ENCODE measurements at regions not wholly inside any gene's neighbourhood (a gene's known extent, or its start where the extent isn't known, plus 50 kb on each side); places are given as distances from the start of the nearest gene placed in this dataset.
A peak's percentile ranks its signal among the peaks of the same experiment; 100 is the strongest.

DNA sequence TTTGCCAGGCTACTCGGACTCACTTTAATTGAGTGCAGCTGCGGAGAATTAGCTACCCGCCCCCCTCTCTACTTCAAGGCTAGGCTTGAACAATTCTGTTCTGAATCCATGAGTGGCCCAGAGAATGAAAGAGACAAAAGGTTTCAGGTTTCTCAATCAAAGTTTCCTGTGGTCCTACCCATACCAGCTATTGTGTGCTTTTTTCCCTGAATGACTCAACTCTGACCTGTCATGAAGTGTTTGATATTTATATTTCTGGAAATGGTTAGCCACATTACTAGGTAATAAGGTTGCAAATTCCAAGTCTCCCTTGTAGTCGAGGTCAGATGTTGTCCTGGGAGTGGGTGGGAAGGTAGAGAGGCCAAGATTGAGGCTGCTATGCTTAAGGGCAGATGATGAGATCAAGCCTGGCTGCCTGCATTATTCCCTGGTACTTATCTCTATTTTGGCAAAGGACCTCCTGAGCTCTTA lies 392.7 kb upstream of the TBL1XR1 start:
- Histone ChIP-seq H3K79me2 (ENCODE audit: control insufficient read depth, insufficient read depth, low read length) (no peaks in the 10 kb centered on the region), H3K9ac (replicated peaks; ENCODE audit: extremely low read depth, insufficient read depth, low read length) (no peak overlapping the region), H3K9me3 (replicated peaks; ENCODE audit: control insufficient read depth, insufficient read depth, low read length) (no peaks in the 10 kb centered on the region), H2AFZ (ENCODE audit: low read depth, low read length) (no peak overlapping the region), H3K27me3 (ENCODE audit: control insufficient read depth in 2 of 2, insufficient read depth in 2 of 2, low read length in 2 of 2) (no peaks in the 10 kb centered on the region), H3K9me1 (replicated peaks; ENCODE audit: control insufficient read depth, extremely low read depth, insufficient read depth, low read length) (no peaks in the 10 kb centered on the region), H4K20me1 (replicated peaks; ENCODE audit: control insufficient read depth, extremely low read depth, insufficient read depth, low read length) (no peaks in the 10 kb centered on the region), H3K4me1 (ENCODE audit: control insufficient read depth, extremely low read depth, insufficient read depth, low read length) (peaks cover 5% of the 10 kb centered on the region), H3K4me2 (ENCODE audit: insufficient read depth, low read length) (no peak overlapping the region), H3K27ac (ENCODE audit: insufficient read depth, low read depth, low read length) (no peak overlapping the region), H3K4me3 (replicated peaks in 1 of 3; ENCODE audit: insufficient read depth in 1 of 3, low read depth in 1 of 3, low read length in 3 of 3) (no peak overlapping the region), H3K36me3 (ENCODE audit: control insufficient read depth in 2 of 2, extremely low read depth in 1 of 2, insufficient read depth in 2 of 2, low read length in 2 of 2) (no peaks in the 10 kb centered on the region)
- peak; percentile 93 for FAIRE-seq
- ChIA-PET POLR2A (no interaction called here), CTCF (interaction anchor here (0.7 to 1.5 kb wide), 5 partner anchors 11 to 539 kb away, joined by 3 to 5 read pairs (median 3); no protein-coding TSS in a partner anchor)
- no TSS peak for BruUV-seq (replicated peaks)
- intact Hi-C loops (cut with micrococcal nuclease) = no loop called here
- peak; percentile 72 for DNase-seq (ENCODE audit: low read depth, low spot score)
- TF ChIP-seq MYC (IDR thresholded peaks at IDR 0.05; ENCODE audit: low read depth, low read length) (no peak), FOS (IDR thresholded peaks at IDR 0.05; ENCODE audit: borderline replicate concordance, insufficient read depth, low read length) (peak; percentile 63), JUN (IDR thresholded peaks at IDR 0.05; ENCODE audit: borderline replicate concordance, insufficient read depth, insufficient read length, low read depth) (peak; percentile 20)
- dilution Hi-C loops (cut with MboI; ENCODE audit: extremely low pct_ligation_motif_present, low sequenced_read_pairs) = no loop called here

DNA sequence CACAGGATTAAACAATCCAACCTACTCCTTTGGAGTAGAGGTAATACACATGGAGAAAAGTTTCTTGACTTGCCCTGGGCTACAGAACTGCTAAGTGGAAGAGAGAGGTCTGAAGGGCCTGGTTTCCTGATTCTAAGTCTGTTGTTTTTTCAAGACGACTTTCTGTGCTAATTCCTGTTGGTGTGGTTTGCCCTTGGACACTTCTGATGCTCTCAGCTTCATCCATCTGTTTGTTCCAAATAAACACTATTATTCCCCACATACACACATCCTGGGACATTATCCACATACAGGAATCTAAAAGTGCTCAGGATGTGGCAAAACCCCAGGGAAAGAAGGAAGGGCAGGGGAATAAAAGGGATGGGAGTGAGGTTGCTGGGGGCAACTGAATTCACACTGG lies 393.5 kb upstream of the TBL1XR1 start:
- Histone ChIP-seq H3K27me3 (ENCODE audit: control insufficient read depth in 2 of 2, insufficient read depth in 2 of 2, low read length in 2 of 2) (no peaks in the 10 kb centered on the region), H3K36me3 (ENCODE audit: control insufficient read depth in 2 of 2, extremely low read depth in 1 of 2, insufficient read depth in 2 of 2, low read length in 2 of 2) (no peaks in the 10 kb centered on the region), H3K27ac (ENCODE audit: insufficient read depth, low read depth, low read length) (no peak overlapping the region), H3K4me2 (ENCODE audit: insufficient read depth, low read length) (no peak overlapping the region), H3K9me3 (replicated peaks; ENCODE audit: control insufficient read depth, insufficient read depth, low read length) (no peaks in the 10 kb centered on the region), H3K79me2 (ENCODE audit: control insufficient read depth, insufficient read depth, low read length) (no peaks in the 10 kb centered on the region), H2AFZ (ENCODE audit: low read depth, low read length) (no peak overlapping the region), H4K20me1 (replicated peaks; ENCODE audit: control insufficient read depth, extremely low read depth, insufficient read depth, low read length) (no peaks in the 10 kb centered on the region), H3K4me1 (ENCODE audit: control insufficient read depth, extremely low read depth, insufficient read depth, low read length) (peaks cover 5% of the 10 kb centered on the region), H3K9me1 (replicated peaks; ENCODE audit: control insufficient read depth, extremely low read depth, insufficient read depth, low read length) (no peaks in the 10 kb centered on the region), H3K9ac (replicated peaks; ENCODE audit: extremely low read depth, insufficient read depth, low read length) (no peak overlapping the region), H3K4me3 (replicated peaks in 1 of 3; ENCODE audit: insufficient read depth in 1 of 3, low read depth in 1 of 3, low read length in 3 of 3) (no peak overlapping the region)
- CTCF ChIA-PET = interaction anchor here (1.3 kb wide), 1 partner anchor 540 kb away, joined by 3 read pairs; no protein-coding TSS in a partner anchor
- FAIRE-seq (no peak), DNase-seq (ENCODE audit: low read depth, low spot score) (no peak)
- TF ChIP-seq GATA2 (IDR thresholded peaks at IDR 0.05; ENCODE audit: insufficient read depth, insufficient read length, low read depth, low read length) = no peak
- no peak for TF ChIP-seq EZH2 (IDR thresholded peaks at IDR 0.05; ENCODE audit: borderline replicate concordance, low read depth, low read length, severe bottlenecking)
- TF ChIP-seq, protein P1, sequence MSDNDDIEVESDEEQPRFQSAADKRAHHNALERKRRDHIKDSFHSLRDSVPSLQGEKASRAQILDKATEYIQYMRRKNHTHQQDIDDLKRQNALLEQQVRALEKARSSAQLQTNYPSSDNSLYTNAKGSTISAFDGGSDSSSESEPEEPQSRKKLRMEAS (IDR thresholded peaks at IDR 0.05; ENCODE audit: insufficient read depth, insufficient read length) = no peak
- TF ChIP-seq POLR2AphosphoS5 (IDR thresholded peaks at IDR 0.05; ENCODE audit: insufficient read depth, low read depth, low read length) = no peak
- no peak for TF ChIP-seq POLR2A (IDR thresholded peaks at IDR 0.05; ENCODE audit: low read depth, low read length)
- TF ChIP-seq JUN (IDR thresholded peaks at IDR 0.05; ENCODE audit: borderline replicate concordance, insufficient read depth, insufficient read length, low read depth) = no peak
- TF ChIP-seq FOS (IDR thresholded peaks at IDR 0.05; ENCODE audit: borderline replicate concordance, insufficient read depth, low read length) = no peak
- TF ChIP-seq, protein P2, sequence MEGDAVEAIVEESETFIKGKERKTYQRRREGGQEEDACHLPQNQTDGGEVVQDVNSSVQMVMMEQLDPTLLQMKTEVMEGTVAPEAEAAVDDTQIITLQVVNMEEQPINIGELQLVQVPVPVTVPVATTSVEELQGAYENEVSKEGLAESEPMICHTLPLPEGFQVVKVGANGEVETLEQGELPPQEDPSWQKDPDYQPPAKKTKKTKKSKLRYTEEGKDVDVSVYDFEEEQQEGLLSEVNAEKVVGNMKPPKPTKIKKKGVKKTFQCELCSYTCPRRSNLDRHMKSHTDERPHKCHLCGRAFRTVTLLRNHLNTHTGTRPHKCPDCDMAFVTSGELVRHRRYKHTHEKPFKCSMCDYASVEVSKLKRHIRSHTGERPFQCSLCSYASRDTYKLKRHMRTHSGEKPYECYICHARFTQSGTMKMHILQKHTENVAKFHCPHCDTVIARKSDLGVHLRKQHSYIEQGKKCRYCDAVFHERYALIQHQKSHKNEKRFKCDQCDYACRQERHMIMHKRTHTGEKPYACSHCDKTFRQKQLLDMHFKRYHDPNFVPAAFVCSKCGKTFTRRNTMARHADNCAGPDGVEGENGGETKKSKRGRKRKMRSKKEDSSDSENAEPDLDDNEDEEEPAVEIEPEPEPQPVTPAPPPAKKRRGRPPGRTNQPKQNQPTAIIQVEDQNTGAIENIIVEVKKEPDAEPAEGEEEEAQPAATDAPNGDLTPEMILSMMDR (IDR thresholded peaks at IDR 0.05; ENCODE audit: extremely low read depth in 1 of 2, insufficient read depth in 1 of 2, low read depth in 1 of 2, low read length in 2 of 2) = no peak
- no peak for TF ChIP-seq MYC (IDR thresholded peaks at IDR 0.05; ENCODE audit: low read depth, low read length)
- POLR2A ChIA-PET = no interaction called here
- no TSS peak for BruUV-seq (replicated peaks)
- intact Hi-C loops (cut with micrococcal nuclease) (no loop called here), dilution Hi-C loops (cut with MboI; ENCODE audit: extremely low pct_ligation_motif_present, low sequenced_read_pairs) (no loop called here)
